Suprapubic skin (tissue), 4 donors: ENCODE measurements at regions not wholly inside any gene's neighbourhood (a gene's known extent, or its start where the extent isn't known, plus 50 kb on each side); places are given as distances from the start of the nearest gene placed in this dataset.

ENCODE experiments used
- CTCF ChIP-seq, 2 donors: fragments of 200-600 bp in 1 of 2; fragments of 450-650 bp in 1 of 2; sonication (generic) in 1 of 2; IDR thresholded peaks; one replicate each; pipeline ENCODE4 v1.5.1; 2016 to 2019; ENCODE audit warnings: antibody characterized with exemption in 2 of 2, mild to moderate bottlenecking in 1 of 2, moderate library complexity in 1 of 2
- EP300 ChIP-seq: sonication (generic); formaldehyde crosslinking; IDR thresholded peaks from one replicate; pipeline ENCODE4 v1.6.1; 2017; ENCODE audit warnings: antibody characterized with exemption
- POLR2A ChIP-seq, 2 donors: fragments of 450-650 bp; IDR thresholded peaks; one replicate each; pipeline ENCODE4 v1.6.1; 2017; ENCODE audit warnings: antibody characterized with exemption in 2 of 2, mild to moderate bottlenecking in 2 of 2, moderate library complexity in 2 of 2
- POLR2AphosphoS5 ChIP-seq, 3 donors: sonication (generic); formaldehyde crosslinking; IDR thresholded peaks; one replicate each; pipeline ENCODE4 v1.6.1; 2017; ENCODE audit warnings: antibody characterized with exemption in 3 of 3

GRCh38 chr10:44297963-44298362, 86.9 kb downstream of the CXCL12 start:
- no peak for TF ChIP-seq POLR2A (IDR thresholded peaks at IDR 0.05)
- TF ChIP-seq POLR2AphosphoS5 (IDR thresholded peaks at IDR 0.05) = no peak
- no peak for TF ChIP-seq CTCF (IDR thresholded peaks at IDR 0.05)
- TF ChIP-seq EP300 = no peak
